ENCODE measurements at regions not wholly inside any gene's neighbourhood (a gene's known extent, or its start where the extent isn't known, plus 50 kb on each side); places are given as distances from the start of the nearest gene placed in this dataset.

- no peak for TF ChIP-seq CTCF (IDR thresholded peaks at IDR 0.05; ENCODE audit: low read length)
- no peak for TF ChIP-seq EZH2 (optimal IDR thresholded peaks at IDR 0.05; ENCODE audit: low read depth, low read length)
- TF ChIP-seq EZH2phosphoT487 (IDR thresholded peaks at IDR 0.05; ENCODE audit: low read length): no peak
Observed at GRCh38 chr6:8174571-8174970, 72.2 kb upstream of the EEF1E1 start.
